Fibroblast of skin of scalp (primary cell): ENCODE measurements at regions not wholly inside any gene's neighbourhood (a gene's known extent, or its start where the extent isn't known, plus 50 kb on each side); places are given as distances from the start of the nearest gene placed in this dataset.
"Not testable (repeated sequence)": the region's sequence is repeated elsewhere in the genome, so short reads cannot be mapped to it uniquely, and the experiment has no call there.

Experiments used
- DNase-seq: peaks from one replicate; pipeline ENCODE4 v3.0.0-alpha.2; 2013

- peak; percentile 4 for DNase-seq
Observed at GRCh38 chr3:115204475-115204874, 57.4 kb upstream of the ZBTB20 start.

- DNase-seq, result no peak
Observed at GRCh38 chr3:115208066-115208750, 61.1 kb upstream of the ZBTB20 start.

- no peak for DNase-seq
Observed at GRCh38 chr3:115211810-115212492, 64.9 kb upstream of the ZBTB20 start.

DNA sequence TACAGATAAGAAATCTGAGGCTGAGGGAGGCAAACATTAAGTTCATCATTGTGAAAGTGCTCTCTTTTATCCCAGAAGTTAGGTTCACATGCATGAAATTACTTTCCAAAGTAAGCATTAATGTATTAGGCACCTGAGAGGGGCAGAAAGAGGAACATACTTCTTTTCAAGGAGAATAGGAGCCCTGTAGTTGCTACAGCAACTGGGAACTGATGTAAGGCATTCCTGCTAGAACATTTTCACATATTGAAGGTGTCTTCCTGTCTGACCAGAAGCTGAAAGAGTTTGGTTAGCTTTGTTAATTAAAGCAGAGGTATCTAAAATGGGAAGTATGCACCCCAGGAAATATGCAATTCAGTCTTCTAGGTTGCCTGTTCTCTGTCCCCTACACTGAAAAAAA lies 65.5 kb upstream of the ZBTB20 start:
- no peak for DNase-seq

DNA sequence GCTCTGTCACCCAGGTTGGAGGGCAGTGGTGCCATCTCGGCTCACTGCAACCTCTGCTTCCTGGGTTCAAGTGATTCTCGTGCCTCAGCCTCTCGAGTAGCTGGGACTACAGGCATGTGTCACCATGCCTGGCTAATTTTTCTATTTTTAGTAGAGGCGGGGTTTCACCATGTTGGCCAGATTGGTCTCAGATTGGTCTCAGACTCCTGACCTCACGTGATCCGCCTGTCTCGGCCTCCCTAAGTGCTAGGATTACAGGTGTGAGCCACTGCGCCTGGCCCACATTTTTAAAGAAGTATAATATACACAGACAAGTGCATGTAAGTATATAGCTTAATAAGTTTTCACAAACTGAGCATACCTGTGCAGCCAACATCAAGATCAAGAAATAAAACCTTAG lies 66.0 kb upstream of the ZBTB20 start:
- not testable (repeated sequence) for DNase-seq

GRCh38 chr3:115217292-115217677 lies 70.2 kb upstream of the ZBTB20 start:
- DNase-seq, result no peak

DNA sequence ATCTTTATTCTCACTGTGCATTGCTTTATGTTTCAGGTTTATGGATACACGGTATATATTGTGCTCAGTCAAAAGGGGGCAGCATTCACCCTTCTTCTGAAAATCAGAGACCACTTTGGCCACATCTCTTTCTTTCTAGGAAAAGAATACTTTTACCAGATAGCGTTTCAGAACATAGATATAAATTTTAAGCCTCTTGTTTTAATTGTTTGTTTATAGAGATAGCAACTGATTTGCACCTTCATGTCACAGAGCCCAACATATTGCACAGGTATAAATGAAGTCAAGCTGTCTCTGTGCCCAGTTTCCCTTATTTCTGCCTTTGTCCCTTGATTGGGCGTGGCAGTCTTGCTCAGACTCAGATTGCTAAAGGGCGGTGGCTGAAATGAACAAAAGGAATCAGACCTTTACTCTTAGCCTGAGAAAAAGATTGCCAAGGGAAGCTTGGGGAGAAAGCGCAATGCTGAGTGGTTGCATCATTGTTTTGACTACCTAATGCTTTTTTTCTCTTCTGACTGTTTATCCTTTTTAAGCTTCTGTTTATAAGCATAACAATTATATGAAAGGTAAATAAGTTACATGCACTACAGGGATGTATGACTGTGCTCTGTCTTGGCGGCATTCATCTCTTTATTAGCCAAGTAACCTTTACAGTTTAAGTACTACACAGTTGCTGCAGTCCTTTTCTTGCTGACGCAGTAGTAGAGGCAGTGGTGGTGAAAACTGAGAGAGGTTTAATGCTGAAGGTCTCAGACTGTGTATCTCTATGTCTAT lies 70.8 kb upstream of the ZBTB20 start:
- peak; percentile 72 for DNase-seq

DNA sequence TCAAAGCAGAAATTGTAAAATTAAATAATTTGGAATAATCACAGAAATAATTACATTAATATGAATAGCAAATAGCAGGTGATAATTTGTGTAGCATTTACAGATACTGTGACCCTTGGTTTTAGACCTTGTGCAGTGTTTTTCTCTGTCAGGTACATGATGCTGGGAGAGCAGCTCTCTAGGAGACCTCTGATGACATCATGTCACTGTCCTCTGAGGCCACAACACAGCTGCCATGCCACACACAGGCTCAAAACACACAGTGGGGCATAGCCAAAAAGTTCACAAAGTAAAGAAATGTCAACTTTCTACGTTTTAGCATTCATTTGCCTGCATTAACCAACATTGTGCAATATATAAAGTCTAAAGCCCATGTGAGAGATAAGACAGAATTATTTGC lies 71.8 kb upstream of the ZBTB20 start:
- no peak for DNase-seq

GRCh38 chr3:115224687-115225086 lies 77.6 kb upstream of the ZBTB20 start:
- DNase-seq, result no peak

DNA sequence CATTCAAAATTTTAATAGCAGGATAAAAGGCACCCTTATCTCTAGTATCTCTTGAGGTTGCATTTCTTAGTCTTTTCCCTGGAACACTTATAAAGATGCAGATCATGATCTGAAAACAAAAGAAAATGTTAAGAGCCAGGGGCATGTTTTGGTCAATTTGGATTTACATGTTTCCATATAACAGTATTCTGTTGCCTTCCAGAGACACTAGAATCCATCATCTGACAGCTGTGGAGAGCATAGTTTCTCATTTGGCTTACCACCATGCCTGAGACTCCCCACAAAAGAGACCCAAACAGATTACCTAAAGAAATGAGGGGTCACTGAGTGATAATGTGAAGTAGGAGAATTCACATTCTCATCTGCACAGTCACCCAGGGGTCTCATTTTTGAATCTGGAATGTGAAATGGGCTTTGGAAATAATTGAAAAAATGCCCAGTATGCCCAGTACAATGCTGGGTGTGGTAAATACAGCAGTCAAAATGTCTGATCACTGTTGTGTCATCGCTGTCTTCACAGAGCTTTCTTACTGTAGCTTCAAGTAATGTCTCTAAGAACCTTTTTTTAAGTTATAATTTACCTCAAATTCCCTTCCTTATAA lies 79.9 kb upstream of the ZBTB20 start:
- DNase-seq, result peak; percentile 64

DNA sequence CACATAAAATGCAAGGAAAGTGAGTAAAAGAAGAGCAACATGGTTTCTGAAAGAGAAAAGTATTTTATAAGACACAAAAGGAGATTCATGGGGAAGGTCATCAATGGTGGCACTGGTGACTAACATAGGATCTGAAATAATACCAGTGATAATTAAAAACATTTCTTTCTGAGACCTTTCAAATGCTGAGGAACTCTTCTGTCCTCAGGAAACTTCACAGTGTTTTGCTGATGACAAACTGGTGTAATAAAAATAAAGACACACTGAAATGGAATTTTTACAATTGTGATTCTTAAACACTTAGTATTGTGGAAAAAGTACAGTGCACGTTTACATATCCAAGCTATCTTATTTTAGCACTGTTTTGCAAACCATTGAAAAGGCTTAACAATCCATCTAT lies 80.4 kb upstream of the ZBTB20 start:
- DNase-seq, result peak; percentile 74

GRCh38 chr3:115228266-115228665 lies 81.2 kb upstream of the ZBTB20 start:
- no peak for DNase-seq

- DNase-seq, result no peak
Observed at GRCh38 chr3:115232167-115232566, 85.1 kb upstream of the ZBTB20 start.

GRCh38 chr3:115233021-115233420 lies 85.9 kb upstream of the ZBTB20 start:
- peak; percentile 11 for DNase-seq

DNA sequence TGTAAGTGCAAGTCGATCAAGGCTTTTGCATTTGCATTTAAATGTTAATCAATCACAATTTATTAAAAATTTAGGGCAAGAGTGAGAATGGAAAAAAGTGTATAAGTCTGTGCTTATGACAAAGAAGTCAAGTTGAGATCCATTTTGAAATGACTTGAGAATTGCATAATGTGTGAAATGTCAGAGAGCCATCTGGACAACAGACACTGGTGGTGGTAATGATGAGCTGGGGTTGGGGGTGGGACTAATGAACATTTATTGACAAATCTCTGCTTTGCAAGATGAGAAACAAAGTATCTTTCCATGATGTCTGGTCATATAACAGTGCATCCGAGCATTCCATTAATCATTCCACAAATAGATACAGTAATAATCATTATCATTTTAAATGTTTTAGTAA lies 89.4 kb upstream of the ZBTB20 start:
- no peak for DNase-seq

DNA sequence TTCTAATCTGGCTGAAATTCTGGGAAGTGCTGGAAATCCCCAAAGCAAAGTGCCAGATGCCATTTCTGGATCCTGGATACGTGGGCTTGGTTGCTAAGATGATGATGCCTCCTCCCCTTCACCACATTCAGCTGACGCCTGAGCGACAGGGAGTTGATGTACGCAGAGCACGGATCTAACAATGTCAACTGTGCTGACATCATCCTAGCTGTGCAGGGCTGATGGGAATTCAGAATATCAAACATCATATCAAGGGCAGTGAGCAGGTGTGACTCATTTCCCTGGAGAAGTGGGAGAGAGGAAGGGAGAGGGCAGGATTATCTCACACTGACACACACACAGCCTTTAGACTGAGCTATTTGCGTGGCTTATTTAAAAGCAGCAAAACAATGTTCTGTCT lies 92.6 kb upstream of the ZBTB20 start:
- peak; percentile 96 for DNase-seq

- DNase-seq, result no peak
Observed at GRCh38 chr3:115244350-115244749, 97.3 kb upstream of the ZBTB20 start.

DNA sequence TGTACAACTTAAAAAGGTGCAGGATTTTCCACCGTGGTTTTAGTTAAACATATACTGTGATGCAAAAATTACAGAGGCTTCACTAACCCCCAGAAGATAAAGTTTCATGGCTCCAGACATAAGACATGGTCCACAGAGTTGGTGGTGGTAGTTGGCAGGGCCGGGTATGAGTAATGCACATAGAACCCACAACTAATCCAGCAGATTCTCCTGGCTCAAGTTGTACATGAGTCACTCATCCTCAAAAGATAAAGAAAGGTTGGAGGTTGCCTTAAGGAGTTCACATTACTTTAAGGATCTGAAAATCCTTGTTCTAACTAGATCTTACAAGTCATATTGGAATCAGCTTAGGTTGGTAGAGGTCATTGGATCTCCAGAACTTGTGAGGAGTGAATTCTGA lies 98.3 kb upstream of the ZBTB20 start:
- DNase-seq, result peak; percentile 89

- DNase-seq, result no peak
Observed at GRCh38 chr3:115245899-115246298, 98.8 kb upstream of the ZBTB20 start.

DNA sequence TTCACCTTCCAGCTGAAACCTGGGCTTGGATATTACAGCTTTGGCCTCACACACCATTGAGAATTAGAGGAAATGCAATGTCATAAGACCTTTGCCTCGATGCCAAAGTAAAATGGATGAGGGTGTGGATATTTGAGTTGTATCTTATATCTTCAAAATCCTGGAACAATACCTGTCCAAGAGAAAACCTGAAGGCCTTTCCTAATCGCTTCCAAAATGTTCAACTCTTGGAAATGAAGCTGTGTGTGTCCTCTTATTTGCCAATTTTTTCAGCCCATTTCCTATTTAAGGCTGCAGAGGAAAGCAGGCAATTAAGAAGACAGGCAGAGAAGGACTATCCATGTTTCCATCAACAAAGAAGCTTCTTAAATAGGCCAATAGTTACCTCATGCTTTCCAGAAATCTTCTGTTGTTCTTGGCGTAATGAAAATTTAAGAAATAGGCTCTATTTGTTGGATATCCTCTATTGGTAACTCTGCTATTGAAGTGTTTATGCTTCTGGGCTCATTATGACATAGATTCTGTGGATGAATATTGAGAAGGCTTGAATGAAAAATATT lies 99.5 kb upstream of the ZBTB20 start:
- no peak for DNase-seq

DNA sequence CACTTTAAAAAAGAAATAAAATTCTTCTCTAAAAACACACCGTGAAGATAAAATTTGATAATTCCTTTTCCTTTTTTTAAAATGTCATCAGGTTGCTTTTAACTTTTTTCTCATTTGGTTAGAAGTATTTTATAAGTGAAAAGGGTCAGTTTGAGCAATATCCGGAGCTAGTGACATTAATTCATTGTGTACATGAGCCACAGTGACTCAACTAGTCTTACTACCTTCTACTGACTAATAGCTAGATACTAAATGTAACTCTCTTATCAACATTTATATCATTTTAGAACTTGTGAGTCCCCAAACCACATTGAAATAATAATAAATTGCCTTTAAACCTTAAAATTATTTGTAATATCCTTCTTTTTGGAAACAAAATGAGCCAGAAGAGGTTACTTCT lies 101.2 kb upstream of the ZBTB20 start:
- DNase-seq, result no peak

- DNase-seq, result no peak
Observed at GRCh38 chr3:115251509-115251908, 104.4 kb upstream of the ZBTB20 start.

DNA sequence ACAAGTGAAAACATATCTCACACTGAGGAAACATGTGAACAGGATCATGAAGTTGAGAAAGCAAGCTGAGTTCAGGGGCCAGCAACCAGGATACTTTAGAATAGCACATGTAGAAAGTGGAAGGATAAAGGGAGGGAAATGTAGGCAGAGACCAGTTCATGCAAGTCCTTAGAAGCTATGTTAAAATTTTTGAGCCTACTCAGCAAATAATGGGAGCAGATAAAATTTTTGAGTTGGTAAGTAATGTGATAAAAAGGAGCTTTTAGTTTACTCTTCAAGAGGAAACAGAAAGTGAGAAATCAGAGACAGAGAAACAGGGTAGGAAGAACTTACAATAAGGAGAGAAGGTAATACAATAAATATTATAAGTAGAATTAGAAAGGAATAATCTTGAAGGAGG lies 105.6 kb upstream of the ZBTB20 start:
- no peak for DNase-seq
